Esophagus (tissue), 2 donors: ENCODE measurements at regions not wholly inside any gene's neighbourhood (a gene's known extent, or its start where the extent isn't known, plus 50 kb on each side); places are given as distances from the start of the nearest gene placed in this dataset.
A peak's percentile ranks its signal among the peaks of the same experiment; 100 is the strongest.
"Not testable (repeated sequence)": the region's sequence is repeated elsewhere in the genome, so short reads cannot be mapped to it uniquely, and the experiment has no call there.

Source experiments
- H3K27ac ChIP-seq, 2 donors: one replicate each; pipeline ENCODE4 v1.5.1; 2013; ENCODE audit warnings: low read depth in 2 of 2, mild to moderate bottlenecking in 2 of 2, inconsistent platforms in 1 of 2, low read length in 1 of 2, moderate library complexity in 1 of 2
- H3K27me3 ChIP-seq, 2 donors: one replicate each; pipeline ENCODE4 v1.6.1; 2013; ENCODE audit warnings: low read length in 2 of 2, control low read depth in 1 of 2, mild to moderate bottlenecking in 1 of 2; ENCODE audit not compliant: insufficient read depth in 2 of 2, control insufficient read depth in 1 of 2
- H3K36me3 ChIP-seq, 2 donors: one replicate each; pipeline ENCODE4 v1.6.1; 2013; ENCODE audit warnings: low read length in 1 of 2; ENCODE audit not compliant: control insufficient read depth in 2 of 2, insufficient read depth in 2 of 2
- H3K4me1 ChIP-seq, 2 donors: one replicate each; pipeline ENCODE4 v1.6.1; 2013; ENCODE audit warnings: low read length in 1 of 2; ENCODE audit not compliant: control insufficient read depth in 2 of 2, insufficient read depth in 2 of 2
- H3K4me3 ChIP-seq, 2 donors: one replicate each; pipeline ENCODE4 v1.5.1; 2013; ENCODE audit warnings: low read length in 2 of 2, mild to moderate bottlenecking in 2 of 2, low read depth in 1 of 2, moderate library complexity in 1 of 2
- H3K9me3 ChIP-seq, 2 donors: one replicate each; pipeline ENCODE4 v1.6.1; 2013; ENCODE audit warnings: mild to moderate bottlenecking in 2 of 2, low read depth in 1 of 2, low read length in 1 of 2, moderate library complexity in 1 of 2; ENCODE audit not compliant: control insufficient read depth in 2 of 2, insufficient read depth in 1 of 2
- WGBS, 2 donors: extraction: QIAGEN DNeasy Blood & Tissue Kit; methylation state at CpG; one replicate each; pipeline ENCODE4 v1.1.7; 2013; 5-methylcytosine and 5-hydroxymethylcytosine counted together
- donor health status: healthy with polysubstance abuse.
- donor health status: Bipolar disorder and iron deficiency.

- 87 to 92% methylated on average over 10 to 13 of the region's 17 CpGs for WGBS, 2 donors
- H3K27me3 ChIP-seq, H3K4me3 ChIP-seq, H3K36me3 ChIP-seq, H3K9me3 ChIP-seq, H3K27ac ChIP-seq: not testable (repeated sequence)
- peaks cover 2 to 12% of the 10 kb centered on the region in 2 donors for H3K4me1 ChIP-seq
Observed at GRCh38 chr16:88263681-88264287, 119.0 kb upstream of the ZNF469 start.

DNA sequence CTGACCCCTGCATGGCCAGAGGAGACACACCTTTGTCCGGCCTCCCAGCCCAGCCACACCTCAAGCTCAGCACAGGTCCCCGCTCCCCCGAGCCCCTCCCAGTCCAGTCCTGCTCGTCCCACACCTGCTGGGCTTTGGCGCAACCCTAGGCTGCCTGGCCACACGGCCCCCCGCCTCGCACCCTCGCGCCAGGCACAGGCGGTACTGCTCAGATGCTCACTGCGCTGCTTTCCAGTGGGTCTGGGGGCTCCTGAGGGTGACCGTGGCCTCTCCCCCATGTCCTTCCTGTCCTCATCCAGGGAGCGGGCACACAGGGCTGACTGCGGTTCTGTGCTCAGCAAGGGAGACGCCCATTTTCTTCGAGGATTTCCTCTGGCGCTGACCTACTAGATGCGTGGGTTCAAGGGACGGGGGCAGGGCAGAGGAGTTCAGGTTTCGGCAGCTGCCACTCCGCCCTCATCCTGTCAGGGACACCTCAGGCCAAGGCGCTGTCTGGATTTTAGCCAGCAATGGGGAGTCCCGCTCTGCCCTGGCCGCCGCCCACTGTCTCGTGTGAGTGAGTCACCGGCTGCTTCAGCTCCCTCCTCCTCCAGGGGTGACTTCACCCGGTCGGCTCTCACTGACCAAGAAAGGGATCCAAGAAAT is 118.0 kb upstream of the ZNF469 start:
- Histone ChIP-seq H3K4me3 (no peak overlapping the region), H3K36me3 (no peaks in the 10 kb centered on the region), H3K27ac (peak overlapping the region; percentile 17 to 71), H3K27me3 (no peaks in the 10 kb centered on the region), H3K4me1 (peaks cover 2 to 12% of the 10 kb centered on the region in 2 donors), H3K9me3 (peaks cover 0 to 2% of the 10 kb centered on the region in 2 donors)
- WGBS, 2 donors = 18 to 25% methylated on average over 27 to 30 of the region's 30 CpGs

DNA sequence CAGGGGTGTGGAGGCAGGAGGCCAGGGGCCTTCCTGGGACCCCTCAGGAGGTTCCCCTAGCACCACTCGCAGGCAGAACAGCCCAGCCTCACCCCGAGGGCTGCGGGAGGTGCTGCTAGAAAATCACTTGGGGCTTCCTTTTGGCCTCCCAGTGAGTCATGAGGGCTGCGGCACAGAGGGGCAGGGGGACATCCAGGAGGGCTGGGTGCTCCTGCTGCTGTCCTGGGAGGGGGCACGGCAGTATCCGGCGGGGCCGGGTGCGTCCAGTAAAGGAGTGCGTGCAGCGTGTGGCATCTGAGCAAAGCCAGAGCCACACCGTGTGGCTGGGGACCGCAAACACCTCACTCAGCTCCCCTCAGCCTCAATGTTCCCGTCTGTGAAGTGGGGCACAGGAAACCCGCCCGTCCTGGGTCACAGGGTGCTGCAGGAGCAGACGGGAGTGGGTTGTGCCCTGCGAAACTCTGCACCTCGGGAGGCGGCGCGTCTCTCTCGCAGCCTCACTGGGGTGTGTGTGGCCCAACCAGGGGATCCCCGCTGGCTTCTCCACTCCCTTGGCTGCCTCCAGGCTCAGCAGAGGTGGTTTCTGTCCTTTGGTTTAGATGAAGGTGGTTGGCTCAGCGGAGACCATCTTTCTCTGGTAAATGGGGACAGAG is 117.3 kb upstream of the ZNF469 start:
- H3K4me3 ChIP-seq = not testable (repeated sequence)
- 51 to 60% methylated on average over 21 to 22 of the region's 25 CpGs for WGBS, 2 donors

DNA sequence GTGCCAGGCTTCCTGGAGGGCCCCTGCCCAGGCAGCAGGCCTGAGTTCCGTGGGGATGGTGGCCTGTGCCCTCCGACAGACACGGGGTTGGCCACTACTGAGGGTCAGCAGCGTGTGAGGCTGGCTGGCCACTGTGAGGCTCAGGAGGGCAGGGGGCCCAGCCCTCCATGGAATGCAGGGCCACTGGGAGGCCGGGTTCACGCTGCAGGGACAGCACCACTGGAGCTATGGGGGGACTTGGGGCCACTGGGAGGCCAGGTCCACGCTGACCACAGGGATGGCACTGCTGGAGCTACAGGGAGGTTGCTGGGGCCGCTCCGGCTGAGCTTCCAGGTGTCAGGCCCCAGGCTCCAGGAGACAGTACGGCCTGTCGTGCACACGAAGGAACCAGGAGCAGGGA is 116.7 kb upstream of the ZNF469 start:
- not testable (repeated sequence) for H3K27ac ChIP-seq, H3K36me3 ChIP-seq, H3K4me3 ChIP-seq, H3K27me3 ChIP-seq, H3K9me3 ChIP-seq
- H3K4me1 ChIP-seq = peaks cover 2 to 12% of the 10 kb centered on the region in 2 donors
- WGBS, 2 donors = 89 to 93% methylated on average over 7 to 12 of the region's 12 CpGs

More for the DNA sequence above, 117.3 kb upstream of the ZNF469 start:
- not testable (repeated sequence) for H3K27ac ChIP-seq, H3K36me3 ChIP-seq, H3K9me3 ChIP-seq, H3K27me3 ChIP-seq
- H3K4me1 ChIP-seq = peaks cover 2 to 12% of the 10 kb centered on the region in 2 donors

GRCh38 chr16:88266935-88267551 is 115.7 kb upstream of the ZNF469 start:
- H3K4me3 ChIP-seq, H3K27ac ChIP-seq, H3K9me3 ChIP-seq, H3K27me3 ChIP-seq, H3K36me3 ChIP-seq: not testable (repeated sequence)
- H3K4me1 ChIP-seq = peaks cover 2 to 12% of the 10 kb centered on the region in 2 donors
- WGBS, 2 donors = 65 to 71% methylated on average over 29 to 31 of the region's 31 CpGs

DNA sequence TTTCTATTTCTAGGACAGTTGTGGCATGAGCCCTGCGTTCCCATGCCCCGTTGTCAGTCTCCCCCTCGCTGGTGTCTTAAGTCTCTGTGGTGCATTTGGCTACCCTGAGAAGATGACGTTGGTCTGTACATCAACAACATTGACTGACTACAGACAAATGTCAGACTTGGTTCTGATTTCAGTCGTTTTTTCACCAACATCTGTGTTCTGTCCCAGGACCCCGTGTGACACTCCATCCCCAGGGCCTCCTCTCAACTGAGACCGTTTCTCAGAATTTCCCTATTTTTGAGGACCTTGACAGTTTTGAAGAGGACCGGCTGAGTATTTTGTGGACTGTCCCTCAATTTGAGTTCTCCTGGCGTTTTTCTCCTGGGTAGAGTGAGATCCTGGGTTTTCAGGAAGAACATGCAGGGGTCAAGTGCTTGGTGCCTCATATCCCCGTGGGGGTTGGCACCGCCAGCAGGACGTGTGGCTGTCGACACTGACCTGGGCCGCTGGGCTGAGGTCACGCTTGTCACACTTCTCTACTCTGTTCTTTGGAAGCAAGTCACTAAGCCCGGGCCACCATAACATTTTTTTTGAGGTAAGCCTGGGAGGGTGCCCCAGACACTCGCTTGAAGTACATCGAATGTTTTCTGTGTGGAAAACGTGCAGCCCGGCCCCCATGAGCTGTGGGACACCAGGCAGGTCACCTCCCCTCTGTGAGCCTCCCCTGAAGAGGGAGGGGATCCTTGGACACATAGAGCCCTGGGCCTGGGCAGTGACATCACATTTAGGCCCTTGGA is 114.4 kb upstream of the ZNF469 start:
- not testable (repeated sequence) for H3K9me3 ChIP-seq, H3K27me3 ChIP-seq, H3K4me3 ChIP-seq, H3K27ac ChIP-seq, H3K36me3 ChIP-seq
- 77 to 84% methylated on average over 20 of the region's 20 CpGs for WGBS, 2 donors
- peaks cover 2 to 12% of the 10 kb centered on the region in 2 donors for H3K4me1 ChIP-seq

- H3K9me3 ChIP-seq, H3K4me3 ChIP-seq, H3K36me3 ChIP-seq, H3K4me1 ChIP-seq, H3K27me3 ChIP-seq, H3K27ac ChIP-seq: not testable (repeated sequence)
- WGBS, 2 donors = 79 to 85% methylated on average over 10 of the region's 10 CpGs
Observed at GRCh38 chr16:88270171-88270790, 112.5 kb upstream of the ZNF469 start.

- WGBS, 2 donors = 73 to 84% methylated on average over 10 to 11 of the region's 11 CpGs
- not testable (repeated sequence) for H3K27me3 ChIP-seq, H3K27ac ChIP-seq, H3K36me3 ChIP-seq, H3K9me3 ChIP-seq, H3K4me1 ChIP-seq, H3K4me3 ChIP-seq
Observed at GRCh38 chr16:88271296-88271695, 111.5 kb upstream of the ZNF469 start.

DNA sequence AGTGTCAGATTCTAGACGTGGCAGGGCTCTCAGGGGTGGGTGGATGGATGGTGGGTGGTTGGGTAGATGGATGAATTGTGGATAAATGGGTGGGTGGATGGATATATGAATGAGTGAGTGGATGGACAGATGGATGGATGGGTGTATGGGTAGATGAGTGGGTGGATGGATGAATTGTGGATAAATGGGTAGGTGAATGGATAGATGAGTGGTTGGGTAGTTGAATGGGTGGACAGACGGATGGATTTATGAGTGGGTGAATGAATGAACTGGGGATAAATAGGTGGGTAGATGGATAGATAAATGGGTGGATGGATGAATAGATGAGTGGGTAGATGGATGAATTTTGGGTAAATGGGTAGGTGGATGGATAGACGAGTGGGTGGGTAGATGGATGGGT is 111.0 kb upstream of the ZNF469 start:
- not testable (repeated sequence) for H3K4me1 ChIP-seq, H3K27ac ChIP-seq, H3K27me3 ChIP-seq, H3K9me3 ChIP-seq, H3K4me3 ChIP-seq, H3K36me3 ChIP-seq
- 73% methylated on average over 3 of the region's 3 CpGs for WGBS, 2 donors
